ENCODE measurements at regions not wholly inside any gene's neighbourhood (a gene's known extent, or its start where the extent isn't known, plus 50 kb on each side); places are given as distances from the start of the nearest gene placed in this dataset.

GRCh38 chr7:10704653-10705052 lies 269.0 kb upstream of the PHF14 start:
- H3K27ac ChIP-seq: no peak overlapping the region
- no peak for TF ChIP-seq CTCF (IDR thresholded peaks at IDR 0.05; ENCODE audit: low read depth, low read length)
- H3K4me3 ChIP-seq (ENCODE audit: low read depth, low read length): no peak overlapping the region
- no peak for DNase-seq
- no peaks in the 10 kb centered on the region for H3K36me3 ChIP-seq
- no peaks in the 10 kb centered on the region for H3K9me3 ChIP-seq (ENCODE audit: severe bottlenecking)
- no peaks in the 10 kb centered on the region for H3K27me3 ChIP-seq (ENCODE audit: insufficient read depth, low read depth, severe bottlenecking)

- no peaks in the 10 kb centered on the region for H3K27me3 ChIP-seq (ENCODE audit: insufficient read depth, low read depth, severe bottlenecking)
- no peak overlapping the region for H3K27ac ChIP-seq
- no peaks in the 10 kb centered on the region for H3K36me3 ChIP-seq
- H3K4me3 ChIP-seq (ENCODE audit: low read depth, low read length): no peak overlapping the region
- DNase-seq: no peak
- TF ChIP-seq CTCF (IDR thresholded peaks at IDR 0.05; ENCODE audit: low read depth, low read length): no peak
- H3K9me3 ChIP-seq (ENCODE audit: severe bottlenecking): no peaks in the 10 kb centered on the region
Measured at GRCh38 chr7:10706875-10707493, 266.7 kb upstream of the PHF14 start.

- H3K4me3 ChIP-seq (ENCODE audit: low read depth, low read length): no peak overlapping the region
- TF ChIP-seq CTCF (IDR thresholded peaks at IDR 0.05; ENCODE audit: low read depth, low read length): no peak
- no peak overlapping the region for H3K27ac ChIP-seq
- no peaks in the 10 kb centered on the region for H3K9me3 ChIP-seq (ENCODE audit: severe bottlenecking)
- no peaks in the 10 kb centered on the region for H3K27me3 ChIP-seq (ENCODE audit: insufficient read depth, low read depth, severe bottlenecking)
- H3K36me3 ChIP-seq: no peaks in the 10 kb centered on the region
- DNase-seq: no peak
Measured at GRCh38 chr7:10707519-10707918, 266.2 kb upstream of the PHF14 start.

GRCh38 chr7:10708447-10708846 lies 265.2 kb upstream of the PHF14 start:
- TF ChIP-seq CTCF (IDR thresholded peaks at IDR 0.05; ENCODE audit: low read depth, low read length): peak; percentile 62
- Histone ChIP-seq H3K27ac (no peak overlapping the region), H3K36me3 (no peaks in the 10 kb centered on the region), H3K4me3 (ENCODE audit: low read depth, low read length) (no peak overlapping the region), H3K27me3 (ENCODE audit: insufficient read depth, low read depth, severe bottlenecking) (no peaks in the 10 kb centered on the region), H3K9me3 (ENCODE audit: severe bottlenecking) (no peaks in the 10 kb centered on the region)
- DNase-seq: peak; percentile 68

GRCh38 chr7:10718768-10719167 lies 254.9 kb upstream of the PHF14 start:
- no peak for TF ChIP-seq CTCF (IDR thresholded peaks at IDR 0.05; ENCODE audit: low read depth, low read length)
- Histone ChIP-seq H3K27me3 (ENCODE audit: insufficient read depth, low read depth, severe bottlenecking) (no peaks in the 10 kb centered on the region), H3K9me3 (ENCODE audit: severe bottlenecking) (no peaks in the 10 kb centered on the region), H3K4me3 (ENCODE audit: low read depth, low read length) (no peak overlapping the region), H3K36me3 (no peaks in the 10 kb centered on the region), H3K27ac (no peak overlapping the region)
- DNase-seq: no peak

GRCh38 chr7:10720042-10720441 lies 253.6 kb upstream of the PHF14 start:
- H3K27ac ChIP-seq: no peak overlapping the region
- no peaks in the 10 kb centered on the region for H3K27me3 ChIP-seq (ENCODE audit: insufficient read depth, low read depth, severe bottlenecking)
- H3K36me3 ChIP-seq: no peaks in the 10 kb centered on the region
- DNase-seq: no peak
- 0 out of 2 replicates have a peak, but pooled peaks have one; percentile 1 for TF ChIP-seq CTCF (IDR thresholded peaks at IDR 0.05; ENCODE audit: low read depth, low read length)
- H3K9me3 ChIP-seq (ENCODE audit: severe bottlenecking): no peaks in the 10 kb centered on the region
- no peak overlapping the region for H3K4me3 ChIP-seq (ENCODE audit: low read depth, low read length)
